NCI-H1092 (cell line): ENCODE measurements at regions not wholly inside any gene's neighbourhood (a gene's known extent, or its start where the extent isn't known, plus 50 kb on each side); places are given as distances from the start of the nearest gene placed in this dataset.
A peak's percentile ranks its signal among the peaks of the same experiment; 100 is the strongest.
"Not testable (repeated sequence)": the region's sequence is repeated elsewhere in the genome, so short reads cannot be mapped to it uniquely, and the experiment has no call there.

Experiments
- DNase-seq: peaks from one replicate; lab custom pipeline; 2025; lab: John Stamatoyannopoulos, UW

DNA sequence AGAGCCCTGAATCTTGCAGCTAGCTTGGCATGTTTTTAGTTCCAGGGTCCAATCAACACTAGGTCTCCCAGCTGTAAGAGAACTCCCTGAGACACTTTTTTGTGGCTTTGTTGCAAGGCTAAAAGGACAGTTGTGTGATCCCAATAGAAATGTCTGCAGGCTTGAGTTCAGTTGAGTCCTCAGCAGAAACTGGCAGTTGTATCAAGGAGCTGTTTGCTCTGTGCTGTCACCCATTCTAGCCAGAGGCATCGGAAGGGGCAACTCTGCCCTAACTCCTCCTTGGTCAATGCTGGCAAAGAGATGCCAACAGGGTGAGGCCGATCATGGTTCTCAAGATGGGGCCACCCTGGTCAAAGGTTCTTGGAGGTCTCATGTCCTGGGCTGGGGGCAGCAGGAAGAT, 224.1 kb downstream of the BUB3 start:
- DNase-seq: no peak

DNA sequence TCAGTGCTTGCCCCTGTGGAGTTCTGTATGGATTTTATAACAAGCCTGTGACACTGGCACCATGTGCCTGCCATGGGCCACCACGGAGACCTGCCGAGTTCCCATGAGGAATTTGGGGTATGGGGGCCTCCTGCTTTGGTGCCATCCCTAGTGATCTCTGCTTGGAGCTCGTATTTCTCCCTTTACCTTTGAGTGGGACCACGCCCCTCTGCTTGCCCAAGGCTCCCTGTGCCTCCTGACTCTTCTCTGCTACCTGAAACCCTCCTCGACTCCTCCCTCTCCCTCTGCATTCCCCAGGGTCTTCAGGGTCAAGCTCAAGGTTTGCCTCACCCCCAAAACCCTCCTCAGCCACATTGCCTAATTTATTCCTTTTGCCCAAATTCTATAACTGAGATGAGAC, 225.0 kb downstream of the BUB3 start:
- DNase-seq: no peak

DNA sequence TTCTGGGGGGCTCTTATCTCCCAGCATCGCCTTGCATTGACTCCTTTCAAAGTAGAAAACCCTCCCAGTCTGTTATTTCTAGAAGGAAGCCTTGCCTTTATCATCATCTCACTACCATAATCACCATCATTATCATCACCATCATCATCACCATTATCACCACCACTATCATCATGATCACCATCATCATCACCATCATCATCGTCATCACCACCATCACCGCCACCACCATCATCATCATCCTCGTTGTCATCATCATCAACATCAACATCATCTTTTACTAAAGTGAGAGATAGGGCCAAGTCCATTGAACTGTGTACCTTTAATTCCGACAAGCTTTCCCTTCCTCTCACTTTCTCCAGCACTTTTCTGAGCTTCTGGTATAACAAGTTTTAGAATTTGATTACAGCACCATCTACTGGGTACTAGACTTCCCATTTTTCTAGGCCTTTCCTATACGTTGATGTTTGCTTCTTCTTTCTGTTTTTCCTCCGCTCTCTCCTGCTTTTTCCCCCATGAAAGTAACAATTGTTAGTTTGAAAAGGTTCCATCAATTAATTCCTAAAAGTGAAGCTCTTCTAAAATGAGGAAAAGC, 226.4 kb downstream of the BUB3 start:
- DNase-seq: peak; percentile 25

GRCh38 chr10:123381224-123381623, 227.0 kb downstream of the BUB3 start:
- no peak for DNase-seq

GRCh38 chr10:123382491-123382890, 228.3 kb downstream of the BUB3 start:
- no peak for DNase-seq

- no peak for DNase-seq
Observed at GRCh38 chr10:123385508-123386080, 231.4 kb downstream of the BUB3 start.

GRCh38 chr10:123389520-123389919, 235.3 kb downstream of the BUB3 start:
- no peak for DNase-seq

DNA sequence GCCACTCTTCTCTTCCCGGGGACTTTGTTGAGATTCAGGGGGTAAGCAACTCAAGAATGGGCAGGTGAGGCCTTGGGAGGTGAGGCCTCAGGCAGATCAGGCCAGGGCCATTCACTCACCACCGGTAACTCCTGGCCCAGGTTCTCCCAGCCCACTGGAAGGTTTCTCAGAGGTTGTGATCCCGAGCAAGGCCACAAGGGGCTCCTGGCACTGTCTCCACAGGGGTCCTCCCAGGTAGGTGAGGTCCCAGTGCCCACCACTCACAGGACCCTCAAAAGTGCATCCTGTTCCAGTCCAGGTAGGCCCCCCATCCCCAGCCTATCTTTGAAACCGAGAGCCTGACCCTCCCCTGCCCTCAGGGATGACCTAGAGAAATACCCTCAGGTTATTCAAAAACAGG, 236.1 kb downstream of the BUB3 start:
- no peak for DNase-seq

GRCh38 chr10:123390874-123391273, 236.7 kb downstream of the BUB3 start:
- no peak for DNase-seq

- DNase-seq: no peak
Observed at GRCh38 chr10:123391275-123392028, 237.2 kb downstream of the BUB3 start.

DNA sequence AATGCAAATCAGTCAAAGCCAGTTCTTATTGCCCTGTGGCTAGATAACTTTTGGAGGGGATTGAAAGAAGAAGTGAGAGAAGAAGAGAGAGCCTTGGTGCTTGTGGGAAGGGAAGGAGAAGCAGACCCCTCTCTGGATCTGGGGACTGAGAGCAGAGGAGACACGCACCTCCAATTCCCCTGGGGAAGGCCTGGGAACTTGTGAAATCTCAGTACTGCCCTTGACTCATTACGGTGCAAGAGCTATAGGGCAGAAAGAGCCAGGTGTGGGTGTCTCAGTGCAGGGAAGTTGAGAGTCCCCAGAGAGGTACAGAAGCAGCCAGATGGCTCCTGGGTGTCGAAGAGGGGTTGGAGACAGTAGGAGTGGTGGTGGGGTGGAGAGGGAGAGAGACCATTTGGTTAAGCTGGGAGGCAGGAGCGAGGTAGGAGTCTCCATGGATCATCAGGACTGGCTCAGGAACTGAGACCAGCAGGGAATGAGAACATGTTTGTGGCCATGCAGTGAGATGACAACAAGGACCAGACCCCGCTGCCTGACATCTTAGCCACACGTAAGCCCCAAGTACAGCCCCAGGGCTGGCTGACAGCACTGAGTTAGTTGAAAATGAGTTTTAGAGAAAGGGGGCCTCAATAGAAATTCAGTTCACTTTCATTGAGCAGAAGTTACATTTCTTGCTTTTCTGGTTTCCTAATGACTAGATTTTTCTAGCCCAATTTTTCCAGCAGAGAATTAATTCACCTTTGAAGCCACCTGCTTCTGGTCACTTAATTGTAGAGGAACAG, 238.2 kb downstream of the BUB3 start:
- no peak for DNase-seq

DNA sequence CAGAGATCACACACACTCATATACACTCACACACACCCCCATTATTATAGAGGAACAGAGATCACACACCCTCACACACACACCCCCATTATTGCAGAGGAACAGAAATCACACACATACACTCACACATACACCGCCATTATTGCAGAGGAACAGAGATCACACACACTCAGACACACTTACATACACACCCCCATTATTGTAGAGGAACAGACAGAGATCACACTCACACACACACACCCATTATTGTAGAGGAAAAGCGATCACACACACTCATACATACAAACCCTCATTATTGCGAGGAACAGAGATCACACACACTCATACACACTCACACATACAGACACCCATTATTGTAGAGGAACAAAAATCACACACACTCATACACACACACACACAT, 239.0 kb downstream of the BUB3 start:
- no peak for DNase-seq

DNA sequence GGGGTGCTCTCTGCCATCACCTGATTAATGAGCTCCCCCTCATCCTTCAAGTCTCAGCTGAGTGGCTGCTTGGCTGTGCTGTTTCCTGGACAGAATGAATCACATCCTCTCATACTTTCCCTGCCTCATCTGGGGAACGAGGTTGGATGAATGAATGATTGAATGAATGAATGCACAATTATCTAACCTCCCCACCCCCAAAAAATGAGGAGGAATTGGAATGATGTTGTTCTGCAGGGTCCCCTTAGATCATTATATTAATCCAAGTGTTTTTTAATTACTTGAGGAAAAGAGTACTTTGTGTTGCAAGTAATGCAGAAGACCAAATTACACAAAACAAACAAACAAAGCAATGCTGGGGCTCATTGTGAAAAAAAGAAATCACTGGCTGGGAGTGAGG, 240.2 kb downstream of the BUB3 start:
- no peak for DNase-seq

- DNase-seq: not testable (repeated sequence)
Observed at GRCh38 chr10:123395234-123395633, 241.0 kb downstream of the BUB3 start.

DNA sequence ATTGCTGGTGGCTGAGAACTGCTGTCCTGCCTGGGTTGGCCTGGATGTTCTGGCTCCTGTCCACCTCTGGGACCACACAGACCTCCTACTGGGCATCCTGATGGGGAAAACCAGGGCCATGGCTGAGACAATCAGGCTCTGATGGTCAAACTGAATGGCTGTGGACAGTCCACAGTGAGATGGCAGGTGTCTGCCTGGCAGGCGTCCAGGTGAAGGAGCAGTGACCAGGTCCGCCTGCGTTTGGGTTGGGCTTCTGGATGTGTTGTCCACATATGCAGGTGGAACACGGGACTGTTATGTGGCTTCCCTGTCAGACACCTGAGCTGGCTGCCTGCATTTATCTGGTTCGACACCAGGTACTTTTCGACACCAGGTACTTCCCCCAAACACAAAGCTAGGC, 241.7 kb downstream of the BUB3 start:
- DNase-seq: no peak

DNA sequence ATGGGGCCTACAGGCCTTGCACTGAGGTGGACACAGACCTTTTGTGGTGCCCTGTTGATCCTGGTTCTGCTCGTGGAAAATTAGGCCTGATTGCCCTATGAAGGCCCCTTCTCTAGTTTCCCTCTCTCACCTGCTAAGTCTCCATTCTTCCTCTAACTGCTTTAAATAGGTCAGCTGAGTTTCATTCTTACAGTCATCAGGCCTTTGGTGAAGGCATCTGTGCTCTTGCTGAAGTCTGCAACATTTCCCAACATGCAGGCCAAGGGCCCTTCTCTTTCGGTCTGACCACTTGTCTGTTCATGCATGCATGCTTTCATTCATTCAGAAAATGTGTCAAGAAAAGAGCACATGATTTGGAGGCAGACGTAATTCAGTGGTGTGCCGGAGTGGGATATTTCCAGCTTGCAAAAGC, 244.0 kb downstream of the BUB3 start:
- DNase-seq: no peak

GRCh38 chr10:123398756-123399155, 244.6 kb downstream of the BUB3 start:
- DNase-seq: no peak

GRCh38 chr10:123399276-123399839, 245.2 kb downstream of the BUB3 start:
- DNase-seq: no peak

GRCh38 chr10:123402021-123402420, 247.8 kb downstream of the BUB3 start:
- DNase-seq: no peak

- no peak for DNase-seq
Observed at GRCh38 chr10:123402656-123403055, 248.5 kb downstream of the BUB3 start.

DNA sequence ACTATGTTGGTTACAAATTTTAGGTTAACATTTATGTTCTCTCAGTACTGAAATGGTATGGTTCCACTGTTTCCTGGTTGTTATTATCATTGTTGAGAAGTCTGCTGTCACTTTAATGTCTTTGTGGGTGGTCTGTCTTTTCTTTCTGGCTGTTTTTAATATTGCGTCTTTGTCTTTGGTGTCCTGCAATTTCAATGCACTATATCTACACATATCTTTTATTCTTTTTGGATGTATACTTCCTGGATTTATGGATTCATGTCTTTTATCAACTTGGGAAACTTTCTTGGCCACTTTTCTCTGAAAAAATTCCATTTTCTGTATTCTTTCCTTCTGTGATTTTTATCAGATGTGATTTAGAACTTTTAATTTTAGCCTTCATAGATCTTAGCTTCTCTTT, 250.2 kb downstream of the BUB3 start:
- DNase-seq: no peak

GRCh38 chr10:123408660-123409059, 254.5 kb downstream of the BUB3 start:
- no peak for DNase-seq
